ENCODE measurements at regions not wholly inside any gene's neighbourhood (a gene's known extent, or its start where the extent isn't known, plus 50 kb on each side); places are given as distances from the start of the nearest gene placed in this dataset.

GRCh38 chr20:52295556-52295955, 104.0 kb upstream of the ZFP64 start:
- intact Hi-C loops (cut with DNase I): no loop called here
- H3K9me3 ChIP-seq: no peaks in the 10 kb centered on the region
- H3K4me3 ChIP-seq: no peak overlapping the region
- no peak for TF ChIP-seq CTCF (IDR thresholded peaks at IDR 0.05)
- no peak overlapping the region for H3K27ac ChIP-seq
- H3K36me3 ChIP-seq: no peaks in the 10 kb centered on the region
- H3K27me3 ChIP-seq: no peaks in the 10 kb centered on the region
- no peak for DNase-seq (ENCODE audit: low spot score in 2 of 2)
- H3K4me1 ChIP-seq: no peaks in the 10 kb centered on the region

- H3K4me3 ChIP-seq: no peak overlapping the region
These were observed 102.6 kb upstream of the ZFP64 start for GRCh38 chr20:52294106-52294628.

GRCh38 chr20:52291109-52291508, 99.5 kb upstream of the ZFP64 start:
- Histone ChIP-seq H3K27ac (no peak overlapping the region), H3K4me3 (no peak overlapping the region), H3K9me3 (no peaks in the 10 kb centered on the region), H3K36me3 (no peaks in the 10 kb centered on the region), H3K4me1 (no peaks in the 10 kb centered on the region), H3K27me3 (no peaks in the 10 kb centered on the region)
- DNase-seq (ENCODE audit: low spot score in 2 of 2): no peak
- no peak for TF ChIP-seq CTCF (IDR thresholded peaks at IDR 0.05)
- intact Hi-C loops (cut with DNase I): no loop called here

More at GRCh38 chr20:52294106-52294628, 102.6 kb upstream of the ZFP64 start:
- DNase-seq (ENCODE audit: low spot score in 2 of 2): no peak
- H3K9me3 ChIP-seq: no peaks in the 10 kb centered on the region
- TF ChIP-seq CTCF (IDR thresholded peaks at IDR 0.05): no peak
- no peaks in the 10 kb centered on the region for H3K27me3 ChIP-seq
- H3K4me1 ChIP-seq: no peaks in the 10 kb centered on the region
- no peak overlapping the region for H3K27ac ChIP-seq
- intact Hi-C loops (cut with DNase I): no loop called here
- H3K36me3 ChIP-seq: no peaks in the 10 kb centered on the region

- no peaks in the 10 kb centered on the region for H3K36me3 ChIP-seq
- TF ChIP-seq CTCF (IDR thresholded peaks at IDR 0.05): no peak
- no peak for DNase-seq (ENCODE audit: low spot score in 2 of 2)
- H3K4me1 ChIP-seq: no peaks in the 10 kb centered on the region
- H3K27me3 ChIP-seq: no peaks in the 10 kb centered on the region
- H3K27ac ChIP-seq: no peak overlapping the region
- H3K4me3 ChIP-seq: no peak overlapping the region
- H3K9me3 ChIP-seq: no peaks in the 10 kb centered on the region
- intact Hi-C loops (cut with DNase I): no loop called here
These were observed 99.0 kb upstream of the ZFP64 start for GRCh38 chr20:52290569-52290968.

GRCh38 chr20:52289956-52290565, 98.5 kb upstream of the ZFP64 start:
- Histone ChIP-seq H3K4me3 (no peak overlapping the region), H3K27me3 (no peaks in the 10 kb centered on the region), H3K4me1 (no peaks in the 10 kb centered on the region), H3K9me3 (no peaks in the 10 kb centered on the region), H3K36me3 (no peaks in the 10 kb centered on the region), H3K27ac (no peak overlapping the region)
- intact Hi-C loops (cut with DNase I): no loop called here
- DNase-seq (ENCODE audit: low spot score in 2 of 2): no peak
- TF ChIP-seq CTCF (IDR thresholded peaks at IDR 0.05): no peak

- no peaks in the 10 kb centered on the region for H3K4me1 ChIP-seq
- H3K4me3 ChIP-seq: no peak overlapping the region
- no peaks in the 10 kb centered on the region for H3K27me3 ChIP-seq
- H3K36me3 ChIP-seq: no peaks in the 10 kb centered on the region
- intact Hi-C loops (cut with DNase I): no loop called here
- TF ChIP-seq CTCF (IDR thresholded peaks at IDR 0.05): no peak
- no peak overlapping the region for H3K27ac ChIP-seq
- no peaks in the 10 kb centered on the region for H3K9me3 ChIP-seq
- DNase-seq (ENCODE audit: low spot score in 2 of 2): no peak
These were observed 88.8 kb upstream of the ZFP64 start for GRCh38 chr20:52280407-52280806.

All from ascending aorta (tissue), 2 donors.